H1 (cell line): ENCODE measurements at regions not wholly inside any gene's neighbourhood (a gene's known extent, or its start where the extent isn't known, plus 50 kb on each side); places are given as distances from the start of the nearest gene placed in this dataset.

Experiments used
- CTCF ChIA-PET: fragments of 300-600 bp; sonication (Branson Sonifier 250); formaldehyde crosslinking; loops from one replicate; lab custom pipeline; 2021; ENCODE audit not compliant: partially characterized antibody; lab: Charles Lee
- POLR2A ChIA-PET: fragments of 300-600 bp; sonication (Branson Sonifier 250); formaldehyde crosslinking; loops from one replicate; lab custom pipeline; 2021; ENCODE audit warnings: inconsistent platforms; ENCODE audit not compliant: partially characterized antibody; lab: Charles Lee
- DNase-seq, 2 experiments: peaks; one replicate each; pipeline versions ENCODE4 v3.0.0 to v3.0.0-alpha.2; 2010 to 2022; ENCODE audit warnings: low spot score in 2 of 2, low read depth in 1 of 2, mixed read lengths in 1 of 2
- FAIRE-seq: peaks from 2 replicates; lab custom pipeline; 2011; peaks lifted over from hg19 to GRCh38; lab: Jason Lieb, UNC
- H2AFZ ChIP-seq: 2 replicates; pipeline ENCODE4 v1.8.1; 2012; ENCODE audit warnings: low read length, inconsistent platforms
- H2AK5ac ChIP-seq: 2 replicates; pipeline ENCODE4 v1.6.1; 2013; ENCODE audit warnings: low read depth, low read length
- H2BK120ac ChIP-seq: replicated peaks from 2 replicates; pipeline ENCODE3; 2013; ENCODE audit warnings: low read depth, low read length, inconsistent platforms
- H2BK12ac ChIP-seq: 2 replicates; pipeline ENCODE4 v1.6.1; 2013; ENCODE audit warnings: low read depth, low read length
- H2BK15ac ChIP-seq: 2 replicates; pipeline ENCODE4 v1.6.1; 2013; ENCODE audit warnings: low read length
- H2BK20ac ChIP-seq: 2 replicates; pipeline ENCODE4 v1.6.1; 2013; ENCODE audit warnings: low read length
- H2BK5ac ChIP-seq: 2 replicates; pipeline ENCODE4 v1.6.1; 2013; ENCODE audit warnings: low read depth, low read length
- H3K14ac ChIP-seq: 2 replicates; pipeline ENCODE4 v1.6.1; 2013; ENCODE audit warnings: inconsistent platforms; ENCODE audit not compliant: insufficient read length
- H3K18ac ChIP-seq: 2 replicates; pipeline ENCODE4 v1.6.1; 2013; ENCODE audit warnings: low read length; ENCODE audit errors: extremely low read depth
- H3K23ac ChIP-seq: 2 replicates; pipeline ENCODE4 v1.6.1; 2013; ENCODE audit warnings: inconsistent platforms; ENCODE audit not compliant: insufficient read length
- H3K23me2 ChIP-seq: 2 replicates; pipeline ENCODE4 v1.6.1; 2013; ENCODE audit warnings: low read depth, low read length
- H3K27ac ChIP-seq: 2 replicates; pipeline ENCODE4 v1.6.1; 2011; ENCODE audit warnings: low read depth, low read length, inconsistent platforms
- H3K27me3 ChIP-seq, 4 experiments: replicated peaks in 1 of 4; 1 replicate in 1 of 4; 2 replicates in 3 of 4; pipeline versions ENCODE4 v1.6.1 to v1.8.1; 2011 to 2013; ENCODE audit warnings: low read length in 3 of 4, mild to moderate bottlenecking in 3 of 4, inconsistent platforms in 2 of 4, mixed read lengths in 2 of 4, moderate library complexity in 1 of 4; ENCODE audit not compliant: control insufficient read depth in 3 of 4, insufficient read depth in 3 of 4; ENCODE audit errors: extremely low read depth in 1 of 4
- H3K36me3 ChIP-seq, 4 experiments: 2 replicates each; pipeline versions ENCODE4 v1.6.1 to v1.8.1; 2011 to 2013; ENCODE audit warnings: mild to moderate bottlenecking in 4 of 4, low read length in 3 of 4, moderate library complexity in 2 of 4, control low read depth in 1 of 4, inconsistent platforms in 1 of 4; ENCODE audit not compliant: insufficient read depth in 4 of 4, control insufficient read depth in 2 of 4
- H3K4ac ChIP-seq: replicated peaks from 2 replicates; pipeline ENCODE3; 2013; ENCODE audit warnings: low read length, low read depth, mixed read lengths, inconsistent platforms; ENCODE audit not compliant: insufficient read length
- H3K4me1 ChIP-seq, 4 experiments: replicated peaks in 1 of 4; 1 replicate in 1 of 4; 2 replicates in 3 of 4; pipeline versions ENCODE4 v1.6.1 to v1.8.1; 2011 to 2013; ENCODE audit warnings: low read length in 3 of 4, inconsistent platforms in 2 of 4, mixed read lengths in 1 of 4; ENCODE audit not compliant: insufficient read depth in 4 of 4, control insufficient read depth in 3 of 4
- H3K4me2 ChIP-seq, 2 experiments: 2 replicates each; pipeline versions ENCODE4 v1.6.1 to v1.8.1; 2011 to 2013; ENCODE audit warnings: low read depth in 2 of 2, low read length in 2 of 2, control low read depth in 1 of 2, inconsistent platforms in 1 of 2, mild to moderate bottlenecking in 1 of 2; ENCODE audit not compliant: insufficient read depth in 1 of 2
- H3K4me3 ChIP-seq, 4 experiments: fragments of 200-600, 300-600 bp in 1 of 4; sonication (generic), shearing (Covaris generic), sonication (Bioruptor Twin) in 1 of 4; 2 replicates each; pipeline versions ENCODE4 v1.5.1 to v1.8.1; 2011 to 2016; ENCODE audit warnings: low read length in 4 of 4, low read depth in 3 of 4, control low read depth in 2 of 4, inconsistent platforms in 2 of 4, mild to moderate bottlenecking in 2 of 4, mixed read lengths in 1 of 4, moderate library complexity in 1 of 4; ENCODE audit not compliant: insufficient read depth in 2 of 4; ENCODE audit errors: extremely low read depth in 1 of 4
- H3K56ac ChIP-seq: replicated peaks from 2 replicates; pipeline ENCODE3; 2013; ENCODE audit warnings: low read depth, mild to moderate bottlenecking, mixed read lengths, low read length, inconsistent platforms; ENCODE audit not compliant: insufficient read length
- H3K79me1 ChIP-seq: 2 replicates; pipeline ENCODE4 v1.6.1; 2013; ENCODE audit warnings: low read depth, low read length, control low read depth
- H3K79me2 ChIP-seq, 2 experiments: 2 replicates each; pipeline versions ENCODE4 v1.6.1 to v1.8.1; 2012 to 2013; ENCODE audit warnings: low read length in 2 of 2, mild to moderate bottlenecking in 2 of 2, inconsistent platforms in 1 of 2; ENCODE audit not compliant: insufficient read depth in 2 of 2, control insufficient read depth in 1 of 2
- H3K9ac ChIP-seq, 4 experiments: replicated peaks in 1 of 4; 1 replicate in 1 of 4; 2 replicates in 3 of 4; pipeline versions ENCODE4 v1.6.1 to v1.8.1; 2011 to 2013; ENCODE audit warnings: low read depth in 3 of 4, low read length in 3 of 4, control low read depth in 2 of 4, mild to moderate bottlenecking in 2 of 4, moderate library complexity in 2 of 4, inconsistent platforms in 1 of 4; ENCODE audit errors: extremely low read depth in 1 of 4
- H3K9me3 ChIP-seq, 2 experiments: 2 replicates each; pipeline versions ENCODE4 v1.6.1 to v1.8.1; 2012 to 2013; ENCODE audit warnings: mild to moderate bottlenecking in 2 of 2, moderate library complexity in 2 of 2, control low read depth in 1 of 2, inconsistent platforms in 1 of 2, low read depth in 1 of 2, low read length in 1 of 2, mixed read lengths in 1 of 2; ENCODE audit not compliant: insufficient read depth in 2 of 2
- H4K20me1 ChIP-seq, 2 experiments: replicated peaks in 1 of 2; 2 replicates each; pipeline versions ENCODE3 to v1.8.1; 2011 to 2013; ENCODE audit warnings: inconsistent platforms in 2 of 2, low read length in 2 of 2, mild to moderate bottlenecking in 1 of 2; ENCODE audit not compliant: insufficient read depth in 2 of 2, control insufficient read depth in 1 of 2
- H4K5ac ChIP-seq: 2 replicates; pipeline ENCODE4 v1.6.1; 2013; ENCODE audit warnings: low read length, low read depth, mixed read lengths, inconsistent platforms; ENCODE audit not compliant: insufficient read length
- H4K8ac ChIP-seq: 2 replicates; pipeline ENCODE4 v1.8.0; 2013; ENCODE audit warnings: mild to moderate bottlenecking, moderate library complexity, low read length, inconsistent platforms; ENCODE audit not compliant: insufficient read depth; ENCODE audit errors: extremely low read depth
- H4K91ac ChIP-seq: replicated peaks from 2 replicates; pipeline ENCODE3; 2013; ENCODE audit warnings: low read length, mixed read lengths, inconsistent platforms; ENCODE audit not compliant: insufficient read length
- ATF3 ChIP-seq: IDR thresholded peaks from 2 replicates; pipeline ENCODE4 v1.6.1; 2011; ENCODE audit warnings: low read depth, mild to moderate bottlenecking, low read length; ENCODE audit not compliant: insufficient read depth
- BACH1 ChIP-seq: IDR thresholded peaks from 2 replicates; pipeline ENCODE4 v1.6.1; 2012; ENCODE audit warnings: low read length, improper control_type of control experiment
- BCL11A ChIP-seq, 2 experiments: IDR thresholded peaks; one replicate each; pipeline ENCODE4 v1.6.1; 2011; ENCODE audit warnings: low read depth in 2 of 2, low read length in 2 of 2, mild to moderate bottlenecking in 2 of 2
- CREB1 ChIP-seq: IDR thresholded peaks from 2 replicates; pipeline ENCODE4 v1.6.1; 2012; ENCODE audit warnings: inconsistent platforms
- FOSL1 ChIP-seq: IDR thresholded peaks from 2 replicates; pipeline ENCODE4 v1.6.1; 2011; ENCODE audit warnings: mild to moderate bottlenecking, low read depth, low read length, moderate library complexity; ENCODE audit not compliant: insufficient read depth
- MAFK ChIP-seq: IDR thresholded peaks from 2 replicates; pipeline ENCODE4 v1.6.1; 2012; ENCODE audit warnings: low read depth, mild to moderate bottlenecking, improper control_type of control experiment, low read length
- PHF8 ChIP-seq: fragments of 200-600 bp; sonication (generic); conservative IDR thresholded peaks from 2 replicates; pipeline ENCODE4 v1.7.1; 2012; ENCODE audit warnings: low read depth, mild to moderate bottlenecking, inconsistent platforms, low read length, moderate library complexity
- RXRA ChIP-seq: IDR thresholded peaks from 2 replicates; pipeline ENCODE4 v1.6.1; 2011; ENCODE audit warnings: low read depth, mild to moderate bottlenecking, low read length, moderate library complexity; ENCODE audit not compliant: insufficient read depth
- SAP30 ChIP-seq: fragments of 300-600 bp; sonication (generic); IDR thresholded peaks from 2 replicates; pipeline ENCODE4 v1.7.1; 2012; ENCODE audit warnings: low read length, moderate library complexity, mild to moderate bottlenecking, inconsistent platforms; ENCODE audit not compliant: insufficient read depth, insufficient replicate concordance
- TBP ChIP-seq: IDR thresholded peaks from 2 replicates; pipeline ENCODE4 v1.6.1; 2011; ENCODE audit warnings: low read depth, low read length, improper control_type of control experiment
- TEAD4 ChIP-seq: IDR thresholded peaks from 2 replicates; pipeline ENCODE4 v1.6.1; 2012; ENCODE audit warnings: low read depth, low read length, inconsistent platforms, mixed read lengths
- ZNF274 ChIP-seq: IDR thresholded peaks from 2 replicates; pipeline ENCODE4 v1.7.0; 2012; ENCODE audit warnings: low read length, borderline replicate concordance; ENCODE audit errors: extremely low read depth
- WGBS, 2 experiments: shearing (Covaris generic) in 1 of 2; methylation state at CpG; one replicate each; pipeline versions ENCODE4 v1.1.6 to v1.1.7; 2013 to 2015; ENCODE audit warnings: low lambda C conversion rate in 2 of 2, mixed read lengths in 2 of 2, inconsistent platforms in 1 of 2, low coverage in 1 of 2, missing lambda C conversion rate in 1 of 2; ENCODE audit not compliant: insufficient replicate concordance in 2 of 2, insufficient coverage in 1 of 2, insufficient read length in 1 of 2; ENCODE audit errors: extremely low coverage in 1 of 2, missing lambda C conversion rate in 1 of 2; 5-methylcytosine and 5-hydroxymethylcytosine counted together
- TF ChIP-seq, protein P1 (sequence below): IDR thresholded peaks from 2 replicates; pipeline ENCODE4 v1.6.1; 2011; ENCODE audit warnings: low read length, improper control_type of control experiment

DNA sequence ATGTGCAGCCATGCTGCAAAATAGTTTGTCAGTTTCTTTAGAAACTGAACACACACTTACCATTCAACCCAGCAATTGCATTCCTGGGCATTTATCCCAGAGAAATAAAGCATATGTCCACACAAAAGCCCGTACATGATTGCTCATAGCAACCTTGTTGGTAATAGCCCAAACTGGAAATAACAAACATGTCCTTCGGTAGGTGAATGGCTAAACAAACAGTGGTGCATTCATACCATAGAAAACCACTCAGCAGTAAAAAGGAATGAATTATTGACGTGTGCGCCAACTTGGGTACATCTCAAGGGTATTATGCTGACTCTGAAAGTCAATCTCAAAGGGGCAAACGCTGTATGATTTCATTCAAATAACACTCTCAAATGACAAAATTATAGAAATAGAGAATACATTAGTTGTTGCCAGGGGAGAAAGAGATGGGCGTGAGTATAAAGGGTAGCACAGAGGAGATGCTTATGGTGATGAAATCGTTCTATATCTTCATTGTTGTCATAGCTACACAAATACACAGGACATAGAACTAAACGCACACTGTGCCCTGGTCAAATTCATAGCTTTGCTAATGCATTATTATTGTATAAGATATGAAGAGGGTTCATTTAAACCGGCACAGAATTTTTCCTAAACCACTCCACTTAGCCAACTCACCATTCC is 58.2 kb downstream of the DRD1 start:
- FAIRE-seq = no peak
- DNase-seq = no peak
- no peaks in the 10 kb centered on the region for H3K79me1 ChIP-seq
- H3K4me1 ChIP-seq = peaks cover 0 to 3% (median 3%) of the 10 kb centered on the region in 4 experiments; a peak in 3 of 7 replicates
- no peaks in the 10 kb centered on the region for H3K9me3 ChIP-seq
- H4K91ac ChIP-seq = no peak overlapping the region
- H3K23me2 ChIP-seq = no peaks in the 10 kb centered on the region
- no peak overlapping the region for H3K18ac ChIP-seq
- H2BK12ac ChIP-seq = no peak overlapping the region
- no peak overlapping the region for H3K23ac ChIP-seq
- no peak overlapping the region for H2AFZ ChIP-seq
- H4K20me1 ChIP-seq = no peaks in the 10 kb centered on the region
- no peak overlapping the region for H4K8ac ChIP-seq
- H3K27ac ChIP-seq = no peak overlapping the region
- no peak overlapping the region for H3K14ac ChIP-seq
- H2BK120ac ChIP-seq = no peak overlapping the region
- H3K79me2 ChIP-seq = no peaks in the 10 kb centered on the region
- H3K9ac ChIP-seq = no peak overlapping the region
- H3K4me3 ChIP-seq = no peak overlapping the region
- H3K36me3 ChIP-seq = no peaks in the 10 kb centered on the region
- 89% methylated on average over 9 of the region's 9 CpGs; no CpG with 5 or more reads in 1 of the 2 experiments for WGBS, 2 experiments
- H3K4me2 ChIP-seq = no peak overlapping the region
- no peak overlapping the region for H2BK15ac ChIP-seq
- H2AK5ac ChIP-seq = no peak overlapping the region
- H3K56ac ChIP-seq = no peak overlapping the region
- H3K27me3 ChIP-seq = no peaks in the 10 kb centered on the region
- ChIA-PET CTCF (no interaction called here), POLR2A (no interaction called here)
- H3K4ac ChIP-seq = no peak overlapping the region
- no peak overlapping the region for H4K5ac ChIP-seq
- no peak overlapping the region for H2BK5ac ChIP-seq
- no peak overlapping the region for H2BK20ac ChIP-seq
- TF ChIP-seq PHF8 = no peak
- no peak for TF ChIP-seq SAP30
- no peak for TF ChIP-seq ZNF274
- no peak for TF ChIP-seq BCL11A (IDR thresholded peaks at IDR 0.05; ENCODE audit: low read depth in 2 of 2, low read length in 2 of 2)
- no peak for TF ChIP-seq TBP
- no peak for TF ChIP-seq ATF3
- no peak for TF ChIP-seq MAFK
- TF ChIP-seq, protein P1, sequence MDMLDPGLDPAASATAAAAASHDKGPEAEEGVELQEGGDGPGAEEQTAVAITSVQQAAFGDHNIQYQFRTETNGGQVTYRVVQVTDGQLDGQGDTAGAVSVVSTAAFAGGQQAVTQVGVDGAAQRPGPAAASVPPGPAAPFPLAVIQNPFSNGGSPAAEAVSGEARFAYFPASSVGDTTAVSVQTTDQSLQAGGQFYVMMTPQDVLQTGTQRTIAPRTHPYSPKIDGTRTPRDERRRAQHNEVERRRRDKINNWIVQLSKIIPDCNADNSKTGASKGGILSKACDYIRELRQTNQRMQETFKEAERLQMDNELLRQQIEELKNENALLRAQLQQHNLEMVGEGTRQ = no peak
- no peak for TF ChIP-seq TEAD4
- no peak for TF ChIP-seq BACH1
- TF ChIP-seq RXRA = no peak
- no peak for TF ChIP-seq CREB1
- no peak for TF ChIP-seq FOSL1
